ENCODE measurements at regions not wholly inside any gene's neighbourhood (a gene's known extent, or its start where the extent isn't known, plus 50 kb on each side); places are given as distances from the start of the nearest gene placed in this dataset.
"Not testable (repeated sequence)": the region's sequence is repeated elsewhere in the genome, so short reads cannot be mapped to it uniquely, and the experiment has no call there.

GRCh38 chr2:4930704-4931103, 761.5 kb upstream of the SOX11 start:
- no peak for ATAC-seq
- CTCF ChIA-PET = no interaction called here
- Mint-ChIP-seq H3K36me3 (no peaks in the 10 kb centered on the region), H3K27me3 (no peaks in the 10 kb centered on the region), H3K4me3 (no peak overlapping the region), H3K4me1 (no peaks in the 10 kb centered on the region), H3K9me3 (ENCODE audit: low read depth) (peaks cover 12% of the 10 kb centered on the region), H3K27ac (no peak overlapping the region)
- DNase-seq = no peak

- Mint-ChIP-seq H3K27ac (no peak overlapping the region), H3K4me3 (no peak overlapping the region), H3K36me3 (no peaks in the 10 kb centered on the region), H3K27me3 (no peaks in the 10 kb centered on the region), H3K9me3 (ENCODE audit: low read depth) (peaks cover 16% of the 10 kb centered on the region), H3K4me1 (no peaks in the 10 kb centered on the region)
- no peak for ATAC-seq
- DNase-seq = no peak
- CTCF ChIA-PET = no interaction called here
These were observed 760.3 kb upstream of the SOX11 start for GRCh38 chr2:4931721-4932365.

- H3K9me3 Mint-ChIP-seq (ENCODE audit: low read depth); H3K27ac Mint-ChIP-seq; CTCF ChIA-PET; H3K4me3 Mint-ChIP-seq; DNase-seq; H3K4me1 Mint-ChIP-seq; H3K27me3 Mint-ChIP-seq; ATAC-seq; H3K36me3 Mint-ChIP-seq: not testable (repeated sequence)
These were observed 756.9 kb upstream of the SOX11 start for GRCh38 chr2:4935291-4935690.

GRCh38 chr2:4937550-4937949, 754.6 kb upstream of the SOX11 start:
- Mint-ChIP-seq H3K27me3 (no peaks in the 10 kb centered on the region), H3K4me3 (no peak overlapping the region), H3K36me3 (no peaks in the 10 kb centered on the region), H3K9me3 (ENCODE audit: low read depth) (peaks cover 12% of the 10 kb centered on the region), H3K4me1 (no peaks in the 10 kb centered on the region), H3K27ac (no peak overlapping the region)
- DNase-seq = no peak
- ATAC-seq = no peak
- CTCF ChIA-PET = no interaction called here

- Mint-ChIP-seq H3K4me1 (no peaks in the 10 kb centered on the region), H3K9me3 (ENCODE audit: low read depth) (peaks cover 12% of the 10 kb centered on the region), H3K27ac (no peak overlapping the region), H3K36me3 (no peaks in the 10 kb centered on the region), H3K4me3 (no peak overlapping the region), H3K27me3 (no peaks in the 10 kb centered on the region)
- no peak for ATAC-seq
- CTCF ChIA-PET = no interaction called here
- DNase-seq = no peak
These were observed 754.0 kb upstream of the SOX11 start for GRCh38 chr2:4938206-4938605.

GRCh38 chr2:4942441-4942840, 749.7 kb upstream of the SOX11 start:
- H3K27ac Mint-ChIP-seq = no peak overlapping the region
- CTCF ChIA-PET = no interaction called here
- peaks cover 4% of the 10 kb centered on the region for H3K9me3 Mint-ChIP-seq (ENCODE audit: low read depth)
- no peak for ATAC-seq
- no peaks in the 10 kb centered on the region for H3K36me3 Mint-ChIP-seq
- no peak for DNase-seq
- no peaks in the 10 kb centered on the region for H3K27me3 Mint-ChIP-seq
- no peaks in the 10 kb centered on the region for H3K4me1 Mint-ChIP-seq
- H3K4me3 Mint-ChIP-seq = no peak overlapping the region

GRCh38 chr2:4947911-4948310, 744.3 kb upstream of the SOX11 start:
- H3K9me3 Mint-ChIP-seq (ENCODE audit: low read depth) = no peaks in the 10 kb centered on the region
- no peak overlapping the region for H3K27ac Mint-ChIP-seq
- DNase-seq (no peak), ATAC-seq (no peak)
- no peaks in the 10 kb centered on the region for H3K4me1 Mint-ChIP-seq
- CTCF ChIA-PET = no interaction called here
- no peaks in the 10 kb centered on the region for H3K36me3 Mint-ChIP-seq
- H3K4me3 Mint-ChIP-seq = no peak overlapping the region
- no peaks in the 10 kb centered on the region for H3K27me3 Mint-ChIP-seq

- peaks cover 2% of the 10 kb centered on the region for H3K9me3 Mint-ChIP-seq (ENCODE audit: low read depth)
- no peaks in the 10 kb centered on the region for H3K27me3 Mint-ChIP-seq
- H3K36me3 Mint-ChIP-seq = no peaks in the 10 kb centered on the region
- H3K4me3 Mint-ChIP-seq = no peak overlapping the region
- H3K27ac Mint-ChIP-seq = no peak overlapping the region
- CTCF ChIA-PET = no interaction called here
- DNase-seq (no peak), ATAC-seq (no peak)
- H3K4me1 Mint-ChIP-seq = no peaks in the 10 kb centered on the region
These were observed 740.8 kb upstream of the SOX11 start for GRCh38 chr2:4951368-4951767.

- H3K4me1 Mint-ChIP-seq = no peaks in the 10 kb centered on the region
- H3K27me3 Mint-ChIP-seq = no peaks in the 10 kb centered on the region
- no peak for DNase-seq
- H3K36me3 Mint-ChIP-seq = no peaks in the 10 kb centered on the region
- no peak overlapping the region for H3K4me3 Mint-ChIP-seq
- H3K27ac Mint-ChIP-seq = no peak overlapping the region
- CTCF ChIA-PET = no interaction called here
- ATAC-seq = no peak
- peaks cover 7% of the 10 kb centered on the region for H3K9me3 Mint-ChIP-seq (ENCODE audit: low read depth)
These were observed 733.0 kb upstream of the SOX11 start for GRCh38 chr2:4959219-4959618.

GRCh38 chr2:4962419-4962818, 729.8 kb upstream of the SOX11 start:
- H3K27ac Mint-ChIP-seq = no peak overlapping the region
- H3K4me3 Mint-ChIP-seq = no peak overlapping the region
- CTCF ChIA-PET = no interaction called here
- H3K4me1 Mint-ChIP-seq = no peaks in the 10 kb centered on the region
- peaks cover 10% of the 10 kb centered on the region for H3K9me3 Mint-ChIP-seq (ENCODE audit: low read depth)
- ATAC-seq = no peak
- DNase-seq = no peak
- H3K27me3 Mint-ChIP-seq = no peaks in the 10 kb centered on the region
- H3K36me3 Mint-ChIP-seq = no peaks in the 10 kb centered on the region

GRCh38 chr2:4963106-4963505, 729.1 kb upstream of the SOX11 start:
- no peaks in the 10 kb centered on the region for H3K36me3 Mint-ChIP-seq
- ATAC-seq (no peak), DNase-seq (no peak)
- no peaks in the 10 kb centered on the region for H3K4me1 Mint-ChIP-seq
- peaks cover 11% of the 10 kb centered on the region for H3K9me3 Mint-ChIP-seq (ENCODE audit: low read depth)
- H3K4me3 Mint-ChIP-seq = no peak overlapping the region
- H3K27me3 Mint-ChIP-seq = no peaks in the 10 kb centered on the region
- CTCF ChIA-PET = no interaction called here
- H3K27ac Mint-ChIP-seq = no peak overlapping the region

- ATAC-seq = no peak
- no peaks in the 10 kb centered on the region for H3K4me1 Mint-ChIP-seq
- peaks cover 11% of the 10 kb centered on the region for H3K9me3 Mint-ChIP-seq (ENCODE audit: low read depth)
- no peak overlapping the region for H3K27ac Mint-ChIP-seq
- no peak for DNase-seq
- no peaks in the 10 kb centered on the region for H3K27me3 Mint-ChIP-seq
- CTCF ChIA-PET = no interaction called here
- no peak overlapping the region for H3K4me3 Mint-ChIP-seq
- H3K36me3 Mint-ChIP-seq = no peaks in the 10 kb centered on the region
These were observed 728.1 kb upstream of the SOX11 start for GRCh38 chr2:4964001-4964540.

- no peak overlapping the region for H3K27ac Mint-ChIP-seq
- peaks cover 13% of the 10 kb centered on the region for H3K9me3 Mint-ChIP-seq (ENCODE audit: low read depth)
- CTCF ChIA-PET = no interaction called here
- ATAC-seq = no peak
- no peaks in the 10 kb centered on the region for H3K27me3 Mint-ChIP-seq
- H3K36me3 Mint-ChIP-seq = no peaks in the 10 kb centered on the region
- DNase-seq = no peak
- H3K4me1 Mint-ChIP-seq = no peaks in the 10 kb centered on the region
- no peak overlapping the region for H3K4me3 Mint-ChIP-seq
These were observed 727.6 kb upstream of the SOX11 start for GRCh38 chr2:4964579-4964978.

- no peak for ATAC-seq
- CTCF ChIA-PET = no interaction called here
- no peaks in the 10 kb centered on the region for H3K27me3 Mint-ChIP-seq
- H3K27ac Mint-ChIP-seq = no peak overlapping the region
- DNase-seq = no peak
- H3K36me3 Mint-ChIP-seq = no peaks in the 10 kb centered on the region
- peaks cover 13% of the 10 kb centered on the region for H3K9me3 Mint-ChIP-seq (ENCODE audit: low read depth)
- H3K4me1 Mint-ChIP-seq = no peaks in the 10 kb centered on the region
- H3K4me3 Mint-ChIP-seq = no peak overlapping the region
These were observed 726.4 kb upstream of the SOX11 start for GRCh38 chr2:4965556-4966320.
